Fibroblast of lung (primary cell): ENCODE measurements at regions not wholly inside any gene's neighbourhood (a gene's known extent, or its start where the extent isn't known, plus 50 kb on each side); places are given as distances from the start of the nearest gene placed in this dataset.

ENCODE experiments used
- DNase-seq, 2 donors: peaks; one replicate each; pipeline versions ENCODE4 v3.0.0 to v3.0.0-alpha.2; 2010; ENCODE audit warnings: low read depth in 2 of 2
- H2AFZ ChIP-seq: 2 replicates; pipeline ENCODE4 v1.5.1; 2012; ENCODE audit warnings: low read length, control low read depth, inconsistent platforms
- H3K27ac ChIP-seq: 2 replicates; pipeline ENCODE4 v1.5.1; 2011; ENCODE audit warnings: low read length, control low read depth; ENCODE audit not compliant: insufficient read depth
- H3K27me3 ChIP-seq: 2 replicates; pipeline ENCODE4 v1.5.1; 2011; ENCODE audit warnings: mild to moderate bottlenecking, low read length; ENCODE audit not compliant: control insufficient read depth, insufficient read depth
- H3K36me3 ChIP-seq: 2 replicates; pipeline ENCODE4 v1.5.1; 2011; ENCODE audit warnings: low read length; ENCODE audit not compliant: control insufficient read depth, insufficient read depth
- H3K4me1 ChIP-seq: 2 replicates; pipeline ENCODE4 v1.5.1; 2011; ENCODE audit warnings: low read length; ENCODE audit not compliant: control insufficient read depth, insufficient read depth; ENCODE audit errors: extremely low read depth
- H3K4me2 ChIP-seq: 2 replicates; pipeline ENCODE4 v1.5.1; 2011; ENCODE audit warnings: low read length, control low read depth; ENCODE audit not compliant: insufficient read depth; ENCODE audit errors: extremely low read depth
- H3K4me3 ChIP-seq, 4 experiments: fragments of 200-600 bp in 1 of 4; sonication (generic) in 1 of 4; replicated peaks in 1 of 4; 2 replicates each; pipeline ENCODE4 v1.5.1; 2011 to 2016; ENCODE audit warnings: low read length in 4 of 4, low read depth in 3 of 4, mild to moderate bottlenecking in 3 of 4, control low read depth in 2 of 4, inconsistent platforms in 1 of 4, mixed read lengths in 1 of 4; ENCODE audit not compliant: insufficient read depth in 1 of 4; ENCODE audit errors: control extremely low read depth in 1 of 4
- H3K79me2 ChIP-seq: 2 replicates; pipeline ENCODE4 v1.5.1; 2012; ENCODE audit warnings: mild to moderate bottlenecking, low read length, inconsistent platforms; ENCODE audit not compliant: control insufficient read depth, insufficient read depth
- H3K9ac ChIP-seq: 2 replicates; pipeline ENCODE4 v1.5.1; 2011; ENCODE audit warnings: mild to moderate bottlenecking, low read length, control low read depth; ENCODE audit not compliant: insufficient read depth
- H3K9me3 ChIP-seq: 2 replicates; pipeline ENCODE4 v1.5.1; 2012; ENCODE audit warnings: low read depth, low read length; ENCODE audit not compliant: control insufficient read depth, insufficient read depth
- H4K20me1 ChIP-seq: 2 replicates; pipeline ENCODE4 v1.5.1; 2011; ENCODE audit warnings: low read length; ENCODE audit not compliant: control insufficient read depth, insufficient read depth; ENCODE audit errors: extremely low read depth
- EZH2 ChIP-seq: IDR thresholded peaks from 2 replicates; pipeline ENCODE4 v1.5.1; 2012; ENCODE audit warnings: low read length, control low read depth, mild to moderate bottlenecking; ENCODE audit errors: missing control alignments
- TF ChIP-seq, protein P1 (sequence below), 2 donors: IDR thresholded peaks in 1 of 2; conservative IDR thresholded peaks in 1 of 2; 1 replicate in 1 of 2; 2 replicates in 1 of 2; pipeline ENCODE4 v1.5.1; 2011 to 2012; ENCODE audit warnings: low read length in 2 of 2, control low read depth in 1 of 2, inconsistent platforms in 1 of 2, low read depth in 1 of 2, mild to moderate bottlenecking in 1 of 2

DNA sequence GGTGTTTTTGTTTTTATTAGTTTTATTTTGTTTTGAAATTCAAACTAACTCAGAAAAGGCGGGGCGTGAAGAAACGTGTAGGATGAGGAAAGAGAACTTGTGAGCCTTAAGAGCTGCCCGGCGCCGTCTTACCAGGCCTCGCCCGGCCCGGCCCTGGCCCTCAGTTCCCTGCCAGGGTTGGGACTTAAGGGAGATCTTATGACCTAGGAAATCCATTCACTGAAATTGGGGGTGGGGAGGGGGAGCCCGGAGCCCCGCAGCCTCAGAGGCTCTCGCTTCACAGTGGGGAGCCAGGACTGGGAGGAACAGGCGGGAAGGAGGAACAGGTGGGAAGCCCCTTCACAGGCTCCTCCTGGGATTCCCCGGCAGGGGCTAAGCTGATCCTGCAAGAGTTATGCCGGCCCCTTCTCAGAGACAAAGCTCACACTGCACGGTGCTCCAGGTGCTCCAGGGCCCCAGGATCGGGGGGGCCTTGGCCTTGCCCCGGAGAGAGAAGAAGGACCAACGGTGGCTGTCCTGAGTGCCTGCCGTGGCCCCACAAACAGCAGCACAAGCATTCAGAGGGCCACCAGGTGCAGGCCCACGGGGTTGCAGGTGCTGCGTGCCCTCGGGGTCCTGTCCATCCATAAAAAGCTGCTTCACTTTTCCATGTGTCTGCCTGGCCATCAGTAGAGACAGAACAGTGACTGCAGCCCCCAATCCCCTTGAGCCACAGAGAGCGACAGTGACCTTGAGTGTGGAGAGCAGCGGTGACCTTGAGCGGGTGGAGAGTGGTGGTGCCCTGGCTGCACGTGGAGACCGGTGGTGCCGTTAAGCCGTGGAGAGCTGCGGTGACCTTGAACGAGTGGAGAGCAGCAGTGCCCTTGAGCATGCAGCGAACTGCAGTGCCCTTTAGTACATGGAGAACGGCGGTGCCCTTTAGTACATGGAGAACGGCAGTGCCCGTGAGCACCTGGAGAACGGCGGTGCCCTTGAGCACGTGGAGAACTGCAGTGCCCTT lies 152.7 kb downstream of the DLL1 start:
- no peak overlapping the region for H3K4me2 ChIP-seq
- no peak overlapping the region for H2AFZ ChIP-seq
- H3K79me2 ChIP-seq, result no peaks in the 10 kb centered on the region
- no peaks in the 10 kb centered on the region for H3K36me3 ChIP-seq
- no peak overlapping the region for H3K4me3 ChIP-seq
- no peaks in the 10 kb centered on the region for H3K9me3 ChIP-seq
- H3K4me1 ChIP-seq, result no peaks in the 10 kb centered on the region
- DNase-seq, result no peak
- no peak overlapping the region for H3K9ac ChIP-seq
- TF ChIP-seq, protein P1, sequence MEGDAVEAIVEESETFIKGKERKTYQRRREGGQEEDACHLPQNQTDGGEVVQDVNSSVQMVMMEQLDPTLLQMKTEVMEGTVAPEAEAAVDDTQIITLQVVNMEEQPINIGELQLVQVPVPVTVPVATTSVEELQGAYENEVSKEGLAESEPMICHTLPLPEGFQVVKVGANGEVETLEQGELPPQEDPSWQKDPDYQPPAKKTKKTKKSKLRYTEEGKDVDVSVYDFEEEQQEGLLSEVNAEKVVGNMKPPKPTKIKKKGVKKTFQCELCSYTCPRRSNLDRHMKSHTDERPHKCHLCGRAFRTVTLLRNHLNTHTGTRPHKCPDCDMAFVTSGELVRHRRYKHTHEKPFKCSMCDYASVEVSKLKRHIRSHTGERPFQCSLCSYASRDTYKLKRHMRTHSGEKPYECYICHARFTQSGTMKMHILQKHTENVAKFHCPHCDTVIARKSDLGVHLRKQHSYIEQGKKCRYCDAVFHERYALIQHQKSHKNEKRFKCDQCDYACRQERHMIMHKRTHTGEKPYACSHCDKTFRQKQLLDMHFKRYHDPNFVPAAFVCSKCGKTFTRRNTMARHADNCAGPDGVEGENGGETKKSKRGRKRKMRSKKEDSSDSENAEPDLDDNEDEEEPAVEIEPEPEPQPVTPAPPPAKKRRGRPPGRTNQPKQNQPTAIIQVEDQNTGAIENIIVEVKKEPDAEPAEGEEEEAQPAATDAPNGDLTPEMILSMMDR (conservative IDR thresholded peaks at IDR 0.05 in 1 of 2, IDR thresholded peaks at IDR 0.05 in 1 of 2; ENCODE audit: low read depth in 1 of 2, low read length in 2 of 2), result no peak
- no peak for TF ChIP-seq EZH2
- no peaks in the 10 kb centered on the region for H3K27me3 ChIP-seq
- H4K20me1 ChIP-seq, result no peaks in the 10 kb centered on the region
- no peak overlapping the region for H3K27ac ChIP-seq

DNA sequence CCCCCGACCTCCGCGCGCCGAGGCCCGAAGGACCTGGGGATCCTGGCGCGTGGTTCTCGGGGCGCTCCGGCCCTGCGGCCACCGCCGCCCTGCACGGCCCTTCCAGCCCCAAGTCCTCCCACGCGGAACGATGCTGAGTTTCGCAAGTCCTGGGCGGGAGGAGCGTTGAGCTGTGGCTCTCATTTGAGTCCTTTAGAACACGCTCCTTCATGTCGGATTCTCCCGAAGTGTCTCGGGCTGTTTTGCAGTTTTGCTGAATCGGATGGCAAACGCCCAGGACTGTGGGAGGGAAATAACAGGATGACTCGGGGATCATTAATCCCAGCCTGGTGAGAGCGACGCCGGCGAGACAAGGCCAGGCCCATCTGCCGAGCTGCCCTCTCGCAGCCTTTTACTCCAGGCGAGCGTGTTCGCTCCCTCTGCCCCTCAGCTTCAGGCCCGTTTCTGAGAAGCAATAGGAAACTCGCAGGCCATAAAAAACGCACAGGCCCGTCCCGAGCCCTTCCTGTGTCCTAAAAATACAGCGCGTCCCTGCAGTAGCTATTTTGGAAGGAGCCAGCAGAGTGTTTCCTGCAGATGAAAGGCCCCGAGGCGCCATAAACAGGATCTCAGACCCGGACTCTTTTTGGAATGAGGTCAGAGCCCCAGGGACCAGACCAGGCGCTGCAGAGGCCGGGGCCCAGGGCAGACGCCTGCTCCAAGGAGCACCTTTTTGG lies 153.5 kb downstream of the DLL1 start:
- no peak overlapping the region for H2AFZ ChIP-seq
- H3K36me3 ChIP-seq, result no peaks in the 10 kb centered on the region
- TF ChIP-seq, protein P1 (conservative IDR thresholded peaks at IDR 0.05 in 1 of 2, IDR thresholded peaks at IDR 0.05 in 1 of 2; ENCODE audit: low read depth in 1 of 2, low read length in 2 of 2), result no peak
- TF ChIP-seq EZH2, result no peak
- no peaks in the 10 kb centered on the region for H4K20me1 ChIP-seq
- peak in 1 of 2 donors; percentile 7 for DNase-seq
- no peaks in the 10 kb centered on the region for H3K9me3 ChIP-seq
- H3K79me2 ChIP-seq, result no peaks in the 10 kb centered on the region
- no peaks in the 10 kb centered on the region for H3K4me1 ChIP-seq
- H3K9ac ChIP-seq, result no peak overlapping the region
- H3K27me3 ChIP-seq, result no peaks in the 10 kb centered on the region
- no peak overlapping the region for H3K27ac ChIP-seq
- no peak overlapping the region for H3K4me3 ChIP-seq
- H3K4me2 ChIP-seq, result no peak overlapping the region

DNA sequence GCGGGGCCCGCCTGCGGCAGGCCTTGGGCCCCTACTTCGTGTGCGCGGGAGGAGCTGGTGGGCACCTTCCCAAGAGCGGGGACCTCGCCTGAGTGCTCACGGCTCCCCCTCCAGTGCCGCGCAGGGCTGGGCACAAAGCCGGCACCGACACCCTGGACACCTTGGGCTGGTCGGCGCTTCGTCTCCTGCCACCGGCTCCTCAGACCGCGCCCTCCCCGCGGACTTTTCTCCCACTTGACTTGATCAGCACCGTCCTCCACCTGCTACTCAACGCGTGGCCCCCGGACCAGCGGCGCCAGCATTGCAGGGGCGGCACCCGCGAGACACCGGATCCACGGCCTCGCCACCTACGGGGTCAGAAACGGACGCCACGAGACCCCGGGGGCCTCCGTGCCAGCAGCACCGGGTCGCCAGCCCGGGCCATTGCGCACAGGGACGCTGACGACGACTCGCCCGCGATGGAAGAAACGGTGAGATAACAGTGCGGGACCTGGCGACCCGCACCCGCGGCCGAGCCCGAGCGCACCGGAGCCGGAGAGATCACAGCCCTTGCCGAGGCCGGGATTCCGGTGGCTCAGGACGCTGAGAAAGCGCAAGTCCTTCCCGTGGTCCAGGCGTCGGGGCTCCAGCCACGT lies 154.2 kb downstream of the DLL1 start:
- Histone ChIP-seq H3K9me3 (no peaks in the 10 kb centered on the region), H3K4me2 (no peak overlapping the region)
- no peak for DNase-seq

More for the DNA sequence above, 154.2 kb downstream of the DLL1 start:
- Histone ChIP-seq H3K79me2 (no peaks in the 10 kb centered on the region), H2AFZ (no peak overlapping the region), H3K9ac (no peak overlapping the region), H3K4me3 (no peak overlapping the region), H4K20me1 (no peaks in the 10 kb centered on the region), H3K4me1 (no peaks in the 10 kb centered on the region), H3K27ac (no peak overlapping the region), H3K36me3 (no peaks in the 10 kb centered on the region), H3K27me3 (no peaks in the 10 kb centered on the region)
- no peak for TF ChIP-seq EZH2
- TF ChIP-seq, protein P1 (conservative IDR thresholded peaks at IDR 0.05 in 1 of 2, IDR thresholded peaks at IDR 0.05 in 1 of 2; ENCODE audit: low read depth in 1 of 2, low read length in 2 of 2), result no peak
